NCI-H1436 (cell line): ENCODE measurements at regions not wholly inside any gene's neighbourhood (a gene's known extent, or its start where the extent isn't known, plus 50 kb on each side); places are given as distances from the start of the nearest gene placed in this dataset.

ENCODE experiments used
- DNase-seq: peaks from one replicate; lab custom pipeline; 2025; lab: John Stamatoyannopoulos, UW

GRCh38 chr3:43894176-43895049 lies 203.7 kb downstream of the ABHD5 start:
- DNase-seq = no peak

- no peak for DNase-seq
Measured at GRCh38 chr3:43895573-43895972, 204.8 kb downstream of the ABHD5 start.

GRCh38 chr3:43902415-43902814 lies 211.7 kb downstream of the ABHD5 start:
- no peak for DNase-seq

DNA sequence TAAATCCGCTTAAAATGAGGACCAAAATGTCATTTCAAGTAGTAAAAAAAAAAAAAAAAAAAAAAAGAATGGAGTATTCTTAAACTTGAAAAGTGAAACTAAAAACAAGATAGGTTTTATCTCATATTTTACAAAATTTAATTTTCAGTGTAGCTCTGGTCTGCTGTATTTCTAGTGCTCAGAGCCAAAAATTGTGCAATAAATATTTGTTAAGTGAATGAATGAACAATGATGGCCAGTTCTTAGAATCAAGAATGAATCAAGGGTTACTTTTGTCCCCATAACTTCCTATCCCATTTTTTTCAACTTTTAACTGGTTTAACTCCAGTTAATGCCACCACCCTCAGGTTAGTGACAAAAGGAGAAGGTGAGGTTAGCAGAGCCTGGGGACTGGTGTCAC lies 214.4 kb downstream of the ABHD5 start:
- DNase-seq = no peak

- DNase-seq = no peak
Measured at GRCh38 chr3:43906849-43907507, 216.2 kb downstream of the ABHD5 start.

- no peak for DNase-seq
Measured at GRCh38 chr3:43907508-43907858, 216.7 kb downstream of the ABHD5 start.

DNA sequence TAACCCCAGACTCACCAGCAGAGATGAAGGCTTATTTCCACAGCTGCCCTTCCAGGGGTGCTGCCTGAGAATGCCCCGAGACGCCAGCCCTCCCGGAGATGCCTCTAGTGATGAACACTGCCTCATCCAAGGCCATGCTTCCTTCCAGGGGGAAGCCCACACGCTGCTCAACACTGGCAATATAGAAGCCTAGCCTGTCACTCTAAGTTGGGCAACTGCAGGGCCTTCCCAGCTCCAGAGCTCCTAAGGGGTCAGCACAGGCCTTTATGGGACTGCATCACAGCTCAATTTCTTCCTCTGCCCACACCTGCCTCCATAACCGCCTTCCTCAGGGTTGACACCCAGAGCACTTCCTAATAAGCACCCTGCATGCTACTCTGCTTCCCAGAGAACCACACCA lies 217.7 kb downstream of the ABHD5 start:
- DNase-seq = no peak

- no peak for DNase-seq
Measured at GRCh38 chr3:43909149-43909548, 218.4 kb downstream of the ABHD5 start.

- no peak for DNase-seq
Measured at GRCh38 chr3:43910750-43911149, 220.0 kb downstream of the ABHD5 start.

DNA sequence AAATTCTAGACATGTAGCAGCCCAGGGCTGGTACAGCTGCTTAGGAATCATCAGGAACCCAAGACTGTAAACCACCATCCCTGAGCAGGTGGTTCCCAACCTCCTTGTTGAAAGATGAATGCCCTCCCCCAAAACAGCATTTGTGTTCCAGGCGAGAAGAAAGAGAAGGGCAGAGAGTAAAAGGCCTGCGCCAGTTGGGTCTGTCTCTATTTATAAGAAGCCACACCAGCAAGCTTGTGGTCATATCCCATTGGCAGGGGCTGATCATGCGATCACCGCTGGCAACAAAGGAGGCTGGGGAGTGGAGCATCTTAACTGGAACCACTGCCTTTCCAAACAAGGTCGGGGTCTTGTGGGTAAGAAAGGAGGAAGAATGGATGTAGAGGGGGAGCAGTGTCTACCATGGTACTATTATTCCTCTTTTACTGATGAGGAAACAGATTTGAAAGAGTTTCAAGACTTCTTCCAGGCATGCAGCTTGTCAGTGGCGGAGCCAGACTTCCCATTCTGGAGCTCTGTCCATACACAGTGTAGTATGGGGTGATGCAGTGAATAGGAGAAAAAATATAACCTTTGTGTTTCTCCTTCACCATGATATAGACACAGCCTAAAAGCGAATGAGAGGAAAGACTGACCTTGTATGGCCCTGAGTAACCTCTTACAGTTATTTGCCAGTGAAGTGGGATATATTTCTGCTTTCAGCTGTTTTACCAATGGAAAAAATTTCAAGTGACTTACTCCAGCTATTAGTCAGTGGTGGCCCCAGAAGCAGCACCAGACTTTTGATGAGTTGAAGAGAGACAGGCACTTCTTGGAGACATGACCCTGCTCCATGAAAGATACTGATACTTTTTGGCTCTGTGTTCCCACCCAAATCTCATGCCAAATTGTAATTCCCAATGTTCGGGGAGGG lies 222.6 kb downstream of the ABHD5 start:
- DNase-seq = no peak

GRCh38 chr3:43914269-43914668 lies 223.5 kb downstream of the ABHD5 start:
- no peak for DNase-seq

GRCh38 chr3:43915546-43915945 lies 224.8 kb downstream of the ABHD5 start:
- no peak for DNase-seq

DNA sequence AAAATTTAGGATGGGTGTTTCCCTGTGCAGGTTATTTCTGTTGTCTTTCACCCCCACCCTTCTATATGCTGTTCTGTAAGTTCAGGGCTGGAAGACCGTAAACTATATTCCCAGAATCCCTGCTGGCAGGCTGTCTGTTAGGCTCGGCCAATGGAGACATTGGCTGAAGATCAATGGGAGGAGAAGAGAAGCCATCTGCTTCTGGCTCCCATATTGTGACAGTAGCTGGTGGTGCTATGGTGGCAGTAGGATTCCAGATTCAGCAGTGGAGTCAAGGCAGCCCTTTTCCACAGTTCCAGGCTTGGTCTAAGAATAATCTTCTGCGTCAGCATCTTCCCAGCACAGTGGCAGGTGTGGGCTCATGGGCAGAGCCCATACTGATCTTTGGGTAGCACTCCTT lies 226.6 kb downstream of the ABHD5 start:
- no peak for DNase-seq

DNA sequence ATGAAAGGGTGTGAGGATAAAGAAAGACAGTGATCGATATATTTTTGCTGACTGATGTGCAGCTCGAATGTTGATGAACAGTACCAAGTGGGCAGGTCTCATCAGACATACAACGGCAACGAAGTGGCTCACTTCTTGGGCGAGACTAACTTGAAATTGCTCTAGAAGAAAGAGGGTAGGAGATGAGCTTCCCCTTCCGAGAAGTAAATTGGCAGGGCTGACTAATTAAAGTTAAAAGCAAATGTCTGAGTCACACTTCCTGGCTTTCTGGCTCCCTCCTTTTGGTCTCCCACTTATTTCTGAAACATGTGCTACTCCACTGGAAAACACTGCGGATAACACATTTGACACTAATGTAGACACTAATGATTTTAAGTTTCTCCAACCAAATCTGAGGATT lies 228.3 kb downstream of the ABHD5 start:
- DNase-seq = no peak

GRCh38 chr3:43921056-43921648 lies 230.4 kb downstream of the ABHD5 start:
- DNase-seq = no peak

GRCh38 chr3:43922374-43922773 lies 231.6 kb downstream of the ABHD5 start:
- DNase-seq = no peak

DNA sequence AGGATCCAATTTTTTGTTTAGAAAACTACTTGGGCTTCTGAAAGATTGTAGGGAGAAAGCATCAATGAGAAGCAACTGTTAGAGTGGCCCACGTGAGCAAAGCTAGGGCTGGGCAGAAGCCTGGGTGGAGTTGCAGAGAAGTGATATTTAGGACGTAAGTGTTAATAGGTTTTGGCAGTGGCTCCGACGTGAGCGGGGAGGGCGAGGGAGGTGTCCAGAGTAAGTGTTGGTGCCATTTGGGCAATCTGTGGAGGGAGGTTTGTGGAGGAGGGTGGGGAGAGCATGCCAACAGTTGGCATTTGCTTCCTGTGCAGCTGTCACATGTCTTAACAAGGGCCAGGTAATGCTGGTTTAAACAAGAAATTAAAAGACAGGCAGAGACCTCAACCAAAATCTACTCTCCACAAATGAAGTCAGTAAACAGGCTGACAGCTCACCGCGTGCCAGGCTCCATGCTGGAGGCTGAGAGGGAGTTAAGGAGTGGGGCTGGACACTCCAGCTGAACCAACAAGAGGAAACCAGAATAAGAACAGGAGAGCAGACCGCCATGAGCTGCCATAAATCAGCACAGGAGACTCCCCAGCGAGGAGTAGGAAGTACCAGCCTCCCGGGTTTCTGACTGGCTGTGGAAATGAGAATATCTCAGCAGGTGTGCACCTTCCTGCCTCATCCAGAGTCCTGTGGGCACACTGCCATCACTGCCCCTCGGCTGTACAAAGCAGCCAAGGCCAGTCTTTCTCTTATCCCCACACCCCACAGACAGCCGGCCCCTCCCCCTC lies 232.6 kb downstream of the ABHD5 start:
- DNase-seq = no peak

GRCh38 chr3:43926055-43926454 lies 235.3 kb downstream of the ABHD5 start:
- DNase-seq = no peak

GRCh38 chr3:43932921-43933320 lies 242.2 kb downstream of the ABHD5 start:
- no peak for DNase-seq

GRCh38 chr3:43948013-43948412 lies 257.3 kb downstream of the ABHD5 start:
- DNase-seq = no peak

- no peak for DNase-seq
Measured at GRCh38 chr3:43949594-43949993, 258.9 kb downstream of the ABHD5 start.
